GM12874 (cell line): ENCODE measurements at regions not wholly inside any gene's neighbourhood (a gene's known extent, or its start where the extent isn't known, plus 50 kb on each side); places are given as distances from the start of the nearest gene placed in this dataset.

Experiments
- CTCF ChIP-seq: IDR thresholded peaks from 2 replicates; pipeline ENCODE4 v1.5.1; 2011; ENCODE audit warnings: low read depth, mild to moderate bottlenecking, control low read depth, low read length, moderate library complexity; ENCODE audit not compliant: insufficient read depth

- TF ChIP-seq CTCF = no peak
Observed at GRCh38 chr6:213284-213683, 79.0 kb upstream of the DUSP22 start.

- TF ChIP-seq CTCF = no peak
Observed at GRCh38 chr6:214428-214827, 77.9 kb upstream of the DUSP22 start.

- TF ChIP-seq CTCF = no peak
Observed at GRCh38 chr6:215335-216034, 76.8 kb upstream of the DUSP22 start.

GRCh38 chr6:217048-217659 is 75.1 kb upstream of the DUSP22 start:
- TF ChIP-seq CTCF = peak; percentile 83

- TF ChIP-seq CTCF = peak; percentile 30
Observed at GRCh38 chr6:218153-219018, 73.9 kb upstream of the DUSP22 start.

- no peak for TF ChIP-seq CTCF
Observed at GRCh38 chr6:219019-219570, 73.2 kb upstream of the DUSP22 start.

GRCh38 chr6:219641-220198 is 72.6 kb upstream of the DUSP22 start:
- TF ChIP-seq CTCF = no peak
